Esophagus squamous epithelium (tissue), 4 donors: ENCODE measurements at regions not wholly inside any gene's neighbourhood (a gene's known extent, or its start where the extent isn't known, plus 50 kb on each side); places are given as distances from the start of the nearest gene placed in this dataset.

ENCODE experiments used
- POLR2A ChIP-seq, 4 donors: fragments of 450-650 bp; IDR thresholded peaks; one replicate each; pipeline ENCODE4 v1.6.1; 2017; ENCODE audit warnings: antibody characterized with exemption in 4 of 4, mild to moderate bottlenecking in 4 of 4, moderate library complexity in 3 of 4
- TF ChIP-seq, protein P1 (sequence below), 6 experiments: fragments of 450-650 bp in 4 of 6; fragments of 200-600 bp in 2 of 6; sonication (generic) in 2 of 6; IDR thresholded peaks; one replicate each; pipeline ENCODE4 v1.5.1; 2016 to 2019; ENCODE audit warnings: antibody characterized with exemption in 6 of 6, mild to moderate bottlenecking in 4 of 6, moderate library complexity in 4 of 6

GRCh38 chr12:18825138-18825537 lies 87.2 kb downstream of the CAPZA3 start:
- TF ChIP-seq, protein P1, sequence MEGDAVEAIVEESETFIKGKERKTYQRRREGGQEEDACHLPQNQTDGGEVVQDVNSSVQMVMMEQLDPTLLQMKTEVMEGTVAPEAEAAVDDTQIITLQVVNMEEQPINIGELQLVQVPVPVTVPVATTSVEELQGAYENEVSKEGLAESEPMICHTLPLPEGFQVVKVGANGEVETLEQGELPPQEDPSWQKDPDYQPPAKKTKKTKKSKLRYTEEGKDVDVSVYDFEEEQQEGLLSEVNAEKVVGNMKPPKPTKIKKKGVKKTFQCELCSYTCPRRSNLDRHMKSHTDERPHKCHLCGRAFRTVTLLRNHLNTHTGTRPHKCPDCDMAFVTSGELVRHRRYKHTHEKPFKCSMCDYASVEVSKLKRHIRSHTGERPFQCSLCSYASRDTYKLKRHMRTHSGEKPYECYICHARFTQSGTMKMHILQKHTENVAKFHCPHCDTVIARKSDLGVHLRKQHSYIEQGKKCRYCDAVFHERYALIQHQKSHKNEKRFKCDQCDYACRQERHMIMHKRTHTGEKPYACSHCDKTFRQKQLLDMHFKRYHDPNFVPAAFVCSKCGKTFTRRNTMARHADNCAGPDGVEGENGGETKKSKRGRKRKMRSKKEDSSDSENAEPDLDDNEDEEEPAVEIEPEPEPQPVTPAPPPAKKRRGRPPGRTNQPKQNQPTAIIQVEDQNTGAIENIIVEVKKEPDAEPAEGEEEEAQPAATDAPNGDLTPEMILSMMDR (IDR thresholded peaks at IDR 0.05), result no peak
- TF ChIP-seq POLR2A (IDR thresholded peaks at IDR 0.05), result no peak
